ENCODE measurements at regions not wholly inside any gene's neighbourhood (a gene's known extent, or its start where the extent isn't known, plus 50 kb on each side); places are given as distances from the start of the nearest gene placed in this dataset.

DNA sequence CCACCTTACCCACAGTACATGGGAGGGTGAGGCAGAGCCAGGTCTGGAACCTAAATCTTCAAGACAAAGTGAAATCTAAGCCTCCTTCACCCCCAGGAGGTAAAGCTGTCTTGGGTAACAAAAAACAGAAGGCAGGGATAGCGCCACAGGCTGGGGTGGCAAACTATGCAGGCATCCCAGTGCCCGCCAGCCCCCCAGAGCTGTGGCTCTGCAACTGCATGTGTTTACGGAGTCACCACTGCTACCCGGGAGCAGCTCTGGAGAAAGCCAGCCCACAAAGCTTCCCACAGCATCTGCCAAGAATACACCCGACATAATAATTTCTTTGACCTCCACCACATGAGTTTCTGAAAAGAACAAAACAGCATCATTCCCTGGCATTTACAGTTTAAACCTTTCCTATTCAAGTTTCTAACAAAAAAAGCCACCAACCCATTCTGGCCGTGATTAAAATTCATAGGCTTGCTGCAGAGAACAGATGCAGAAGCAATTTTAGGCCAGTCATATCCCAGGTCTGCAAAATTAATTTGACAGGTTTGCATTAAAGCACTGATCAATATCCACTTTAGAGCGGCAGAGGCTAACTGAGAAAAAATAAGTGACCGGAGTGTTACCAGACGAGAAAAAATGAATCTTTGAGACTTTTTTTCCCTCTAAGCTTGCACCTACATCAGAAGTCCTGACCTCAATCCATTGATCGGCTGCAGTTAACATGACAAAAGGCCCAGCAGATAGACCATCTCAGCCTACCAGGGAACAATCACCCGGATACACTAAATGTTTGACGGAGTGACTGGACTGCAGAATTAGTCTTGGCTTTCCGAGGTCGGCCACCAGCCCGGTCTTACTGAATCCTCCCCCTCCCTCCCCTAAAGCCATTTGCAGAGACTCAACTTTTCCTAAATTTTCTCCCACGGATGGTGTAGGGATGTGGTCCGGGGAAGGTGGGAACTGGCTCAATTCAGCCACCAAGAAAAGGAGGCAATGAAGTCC, 309.6 kb upstream of the SKOR2 start:
- TF ChIP-seq, protein P1, sequence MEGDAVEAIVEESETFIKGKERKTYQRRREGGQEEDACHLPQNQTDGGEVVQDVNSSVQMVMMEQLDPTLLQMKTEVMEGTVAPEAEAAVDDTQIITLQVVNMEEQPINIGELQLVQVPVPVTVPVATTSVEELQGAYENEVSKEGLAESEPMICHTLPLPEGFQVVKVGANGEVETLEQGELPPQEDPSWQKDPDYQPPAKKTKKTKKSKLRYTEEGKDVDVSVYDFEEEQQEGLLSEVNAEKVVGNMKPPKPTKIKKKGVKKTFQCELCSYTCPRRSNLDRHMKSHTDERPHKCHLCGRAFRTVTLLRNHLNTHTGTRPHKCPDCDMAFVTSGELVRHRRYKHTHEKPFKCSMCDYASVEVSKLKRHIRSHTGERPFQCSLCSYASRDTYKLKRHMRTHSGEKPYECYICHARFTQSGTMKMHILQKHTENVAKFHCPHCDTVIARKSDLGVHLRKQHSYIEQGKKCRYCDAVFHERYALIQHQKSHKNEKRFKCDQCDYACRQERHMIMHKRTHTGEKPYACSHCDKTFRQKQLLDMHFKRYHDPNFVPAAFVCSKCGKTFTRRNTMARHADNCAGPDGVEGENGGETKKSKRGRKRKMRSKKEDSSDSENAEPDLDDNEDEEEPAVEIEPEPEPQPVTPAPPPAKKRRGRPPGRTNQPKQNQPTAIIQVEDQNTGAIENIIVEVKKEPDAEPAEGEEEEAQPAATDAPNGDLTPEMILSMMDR (conservative IDR thresholded peaks at IDR 0.05), result no peak
- TF ChIP-seq EZH2 (IDR thresholded peaks at IDR 0.05; ENCODE audit: low read depth), result no peak
